HFFc6 (cell line): ENCODE measurements at regions not wholly inside any gene's neighbourhood (a gene's known extent, or its start where the extent isn't known, plus 50 kb on each side); places are given as distances from the start of the nearest gene placed in this dataset.

ENCODE experiments used
- DNase-seq: peaks from one replicate; pipeline ENCODE4 v3.0.0-alpha.2; 2018
- H3K27ac Mint-ChIP-seq: 2 replicates; pipeline ENCODE4 v1.8.0; 2020; ENCODE audit warnings: mild to moderate bottlenecking, mixed read lengths
- H3K27me3 Mint-ChIP-seq: 2 replicates; pipeline ENCODE4 v1.8.0; 2021; ENCODE audit warnings: mild to moderate bottlenecking, moderate library complexity, mixed read lengths; ENCODE audit not compliant: insufficient read depth
- H3K36me3 Mint-ChIP-seq: 2 replicates; pipeline ENCODE4 v1.8.0; 2021; ENCODE audit warnings: low read depth, mixed read lengths
- H3K4me1 Mint-ChIP-seq: 2 replicates; pipeline ENCODE4 v1.8.0; 2020; ENCODE audit warnings: low read depth, mixed read lengths
- H3K4me3 Mint-ChIP-seq: 2 replicates; pipeline ENCODE4 v1.8.0; 2020; ENCODE audit warnings: mild to moderate bottlenecking, moderate library complexity, mixed read lengths
- H3K9me3 Mint-ChIP-seq: 2 replicates; pipeline ENCODE4 v1.8.0; 2020; ENCODE audit warnings: mild to moderate bottlenecking, mixed read lengths
- CTCF ChIP-seq: fragments of 200-600 bp; sonication (generic); IDR thresholded peaks from 2 replicates; pipeline ENCODE4 v1.5.0; 2021; ENCODE audit warnings: antibody characterized with exemption, mild to moderate bottlenecking

GRCh38 chr3:162764051-162764807 lies 1267.6 kb downstream of the OTOL1 start:
- Mint-ChIP-seq H3K27me3 (no peaks in the 10 kb centered on the region; the same call in 1 of the 2 replicates), H3K27ac (no peak overlapping the region), H3K36me3 (peaks cover 6% of the 10 kb centered on the region; the same call in 1 of the 2 replicates), H3K4me1 (peaks cover 11% of the 10 kb centered on the region), H3K9me3 (peaks cover 6% of the 10 kb centered on the region), H3K4me3 (no peak overlapping the region)
- no peak for DNase-seq
- no peak for TF ChIP-seq CTCF

- no peaks in the 10 kb centered on the region; the same call in 1 of the 2 replicates for H3K27me3 Mint-ChIP-seq
- peaks cover 16% of the 10 kb centered on the region for H3K4me1 Mint-ChIP-seq
- peaks cover 6% of the 10 kb centered on the region; the same call in 1 of the 2 replicates for H3K36me3 Mint-ChIP-seq
- no peak overlapping the region for H3K27ac Mint-ChIP-seq
- H3K9me3 Mint-ChIP-seq = peaks cover 6% of the 10 kb centered on the region
- H3K4me3 Mint-ChIP-seq = no peak overlapping the region; the same call in 1 of the 2 replicates
- TF ChIP-seq CTCF = no peak
- DNase-seq = no peak
Observed at GRCh38 chr3:162764808-162765071, 1268.1 kb downstream of the OTOL1 start.

- H3K27ac Mint-ChIP-seq = no peak overlapping the region
- DNase-seq = no peak
- peaks cover 6% of the 10 kb centered on the region; the same call in 1 of the 2 replicates for H3K36me3 Mint-ChIP-seq
- H3K4me3 Mint-ChIP-seq = no peak overlapping the region
- no peaks in the 10 kb centered on the region; the same call in 1 of the 2 replicates for H3K27me3 Mint-ChIP-seq
- H3K9me3 Mint-ChIP-seq = peaks cover 6% of the 10 kb centered on the region
- H3K4me1 Mint-ChIP-seq = peaks cover 18% of the 10 kb centered on the region
- no peak for TF ChIP-seq CTCF
Observed at GRCh38 chr3:162765524-162765923, 1268.9 kb downstream of the OTOL1 start.

DNA sequence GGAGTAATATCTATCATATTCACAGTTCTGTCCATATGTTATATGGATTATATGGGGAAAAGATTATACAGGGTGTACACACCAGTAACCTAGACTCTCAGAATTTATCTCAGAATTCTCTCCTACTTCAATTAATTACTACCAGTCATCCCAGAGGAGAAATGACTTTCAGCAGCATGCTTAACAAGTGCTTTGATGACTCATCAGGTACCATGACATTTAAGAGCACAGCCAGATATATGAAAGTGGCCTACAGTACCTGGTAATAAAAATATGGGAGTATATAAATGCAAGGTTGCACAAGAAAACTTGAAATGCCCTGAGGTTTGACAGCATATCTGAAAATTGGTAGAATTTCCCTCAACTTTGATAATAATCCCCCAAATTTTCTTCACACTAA lies 1273.0 kb downstream of the OTOL1 start:
- DNase-seq = no peak
- Mint-ChIP-seq H3K4me1 (peaks cover 13% of the 10 kb centered on the region), H3K36me3 (peaks cover 6% of the 10 kb centered on the region; the same call in 1 of the 2 replicates), H3K4me3 (no peak overlapping the region), H3K9me3 (peaks cover 6% of the 10 kb centered on the region), H3K27me3 (no peaks in the 10 kb centered on the region), H3K27ac (no peak overlapping the region)
- no peak for TF ChIP-seq CTCF

DNA sequence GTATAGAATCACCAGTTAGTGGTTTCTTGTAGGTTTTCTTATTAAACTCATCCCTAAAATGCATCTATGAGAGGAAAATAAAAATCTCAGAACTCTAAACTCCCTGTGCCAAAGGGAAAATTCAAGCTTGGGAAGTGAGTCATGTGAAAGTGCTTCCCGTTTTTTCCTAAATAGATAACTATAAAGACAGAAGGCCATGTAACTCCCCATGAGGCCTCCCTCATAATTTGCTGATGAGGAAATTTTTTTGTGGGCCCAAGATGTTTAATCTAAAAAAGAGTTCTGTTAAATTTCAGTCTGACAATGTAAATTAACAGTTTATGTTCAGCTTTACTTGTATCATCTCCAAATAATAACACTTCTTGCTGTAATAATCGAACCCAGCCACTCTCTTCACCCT lies 1273.9 kb downstream of the OTOL1 start:
- H3K4me1 Mint-ChIP-seq = peaks cover 8% of the 10 kb centered on the region; the same call in 1 of the 2 replicates
- H3K27ac Mint-ChIP-seq = no peak overlapping the region
- no peak overlapping the region for H3K4me3 Mint-ChIP-seq
- H3K27me3 Mint-ChIP-seq = no peaks in the 10 kb centered on the region
- no peak for TF ChIP-seq CTCF
- peaks cover 6% of the 10 kb centered on the region for H3K9me3 Mint-ChIP-seq
- H3K36me3 Mint-ChIP-seq = peaks cover 6% of the 10 kb centered on the region; the same call in 1 of the 2 replicates
- no peak for DNase-seq
